ENCODE measurements at regions not wholly inside any gene's neighbourhood (a gene's known extent, or its start where the extent isn't known, plus 50 kb on each side); places are given as distances from the start of the nearest gene placed in this dataset.

- CTCF ChIA-PET: interaction anchor here (5.6 kb wide), 1 partner anchor 9 kb away, joined by 31 read pairs; no protein-coding TSS in a partner anchor
Measured at GRCh38 chr2:14684516-14684915, 52.0 kb downstream of the LRATD1 start.

GRCh38 chr2:14690926-14691325, 58.4 kb downstream of the LRATD1 start:
- TF ChIP-seq CTCF (IDR thresholded peaks at IDR 0.05; ENCODE audit: control extremely low read depth, extremely low read depth, low read depth, missing control alignments): no peak
- ChIA-PET CTCF (no interaction called here), POLR2A (no interaction called here)
- DNase-seq (ENCODE audit: extremely low spot score): no peak

More at GRCh38 chr2:14684516-14684915, 52.0 kb downstream of the LRATD1 start:
- no peak for TF ChIP-seq CTCF (IDR thresholded peaks at IDR 0.05; ENCODE audit: control extremely low read depth, extremely low read depth, low read depth, missing control alignments)
- no peak for DNase-seq (ENCODE audit: extremely low spot score)
- POLR2A ChIA-PET: no interaction called here

- POLR2A ChIA-PET: no interaction called here
- CTCF ChIA-PET: no interaction called here
- TF ChIP-seq CTCF (IDR thresholded peaks at IDR 0.05; ENCODE audit: control extremely low read depth, extremely low read depth, low read depth, missing control alignments): no peak
- no peak for DNase-seq (ENCODE audit: extremely low spot score)
Measured at GRCh38 chr2:14693874-14694273, 61.4 kb downstream of the LRATD1 start.

GRCh38 chr2:14700753-14701152, 68.2 kb downstream of the LRATD1 start:
- CTCF ChIA-PET: interaction anchor here (1.0 to 1.6 kb wide), 2 partner anchors 19 to 47 kb away, joined by 3 read pairs; no protein-coding TSS in a partner anchor
- POLR2A ChIA-PET: no interaction called here
- no peak for TF ChIP-seq CTCF (IDR thresholded peaks at IDR 0.05; ENCODE audit: control extremely low read depth, extremely low read depth, low read depth, missing control alignments)
- no peak for DNase-seq (ENCODE audit: extremely low spot score)

- no peak for DNase-seq (ENCODE audit: extremely low spot score)
- no peak for TF ChIP-seq CTCF (IDR thresholded peaks at IDR 0.05; ENCODE audit: control extremely low read depth, extremely low read depth, low read depth, missing control alignments)
- POLR2A ChIA-PET: no interaction called here
- CTCF ChIA-PET: interaction anchor here (1.0 to 1.4 kb wide), 2 partner anchors 12 to 24 kb away, joined by 3 to 6 read pairs; no protein-coding TSS in a partner anchor
Measured at GRCh38 chr2:14702258-14702657, 69.7 kb downstream of the LRATD1 start.

- TF ChIP-seq CTCF (IDR thresholded peaks at IDR 0.05; ENCODE audit: control extremely low read depth, extremely low read depth, low read depth, missing control alignments): no peak
- POLR2A ChIA-PET: no interaction called here
- DNase-seq (ENCODE audit: extremely low spot score): no peak
- CTCF ChIA-PET: no interaction called here
Measured at GRCh38 chr2:14706201-14706600, 73.7 kb downstream of the LRATD1 start.

GRCh38 chr2:14712111-14712510, 79.6 kb downstream of the LRATD1 start:
- ChIA-PET POLR2A (no interaction called here), CTCF (interaction anchor here (1.5 kb wide), 1 partner anchor 15 kb away, joined by 5 read pairs; no protein-coding TSS in a partner anchor)
- TF ChIP-seq CTCF (IDR thresholded peaks at IDR 0.05; ENCODE audit: control extremely low read depth, extremely low read depth, low read depth, missing control alignments): no peak
- DNase-seq (ENCODE audit: extremely low spot score): no peak
